H1 (cell line): ENCODE measurements at regions not wholly inside any gene's neighbourhood (a gene's known extent, or its start where the extent isn't known, plus 50 kb on each side); places are given as distances from the start of the nearest gene placed in this dataset.
A peak's percentile ranks its signal among the peaks of the same experiment; 100 is the strongest.

Experiments
- CTCF ChIA-PET: fragments of 300-600 bp; sonication (Branson Sonifier 250); formaldehyde crosslinking; loops from one replicate; lab custom pipeline; 2021; ENCODE audit not compliant: partially characterized antibody; lab: Charles Lee
- POLR2A ChIA-PET: fragments of 300-600 bp; sonication (Branson Sonifier 250); formaldehyde crosslinking; loops from one replicate; lab custom pipeline; 2021; ENCODE audit warnings: inconsistent platforms; ENCODE audit not compliant: partially characterized antibody; lab: Charles Lee
- DNase-seq, 2 experiments: peaks; one replicate each; pipeline versions ENCODE4 v3.0.0 to v3.0.0-alpha.2; 2010 to 2022; ENCODE audit warnings: low spot score in 2 of 2, low read depth in 1 of 2, mixed read lengths in 1 of 2
- FAIRE-seq: peaks from 2 replicates; lab custom pipeline; 2011; peaks lifted over from hg19 to GRCh38; lab: Jason Lieb, UNC
- H2AFZ ChIP-seq: 2 replicates; pipeline ENCODE4 v1.8.1; 2012; ENCODE audit warnings: low read length, inconsistent platforms
- H2AK5ac ChIP-seq: 2 replicates; pipeline ENCODE4 v1.6.1; 2013; ENCODE audit warnings: low read depth, low read length
- H2BK120ac ChIP-seq: replicated peaks from 2 replicates; pipeline ENCODE3; 2013; ENCODE audit warnings: low read depth, low read length, inconsistent platforms
- H2BK12ac ChIP-seq: 2 replicates; pipeline ENCODE4 v1.6.1; 2013; ENCODE audit warnings: low read depth, low read length
- H2BK15ac ChIP-seq: 2 replicates; pipeline ENCODE4 v1.6.1; 2013; ENCODE audit warnings: low read length
- H2BK20ac ChIP-seq: 2 replicates; pipeline ENCODE4 v1.6.1; 2013; ENCODE audit warnings: low read length
- H2BK5ac ChIP-seq: 2 replicates; pipeline ENCODE4 v1.6.1; 2013; ENCODE audit warnings: low read depth, low read length
- H3K14ac ChIP-seq: 2 replicates; pipeline ENCODE4 v1.6.1; 2013; ENCODE audit warnings: inconsistent platforms; ENCODE audit not compliant: insufficient read length
- H3K18ac ChIP-seq: 2 replicates; pipeline ENCODE4 v1.6.1; 2013; ENCODE audit warnings: low read length; ENCODE audit errors: extremely low read depth
- H3K23ac ChIP-seq: 2 replicates; pipeline ENCODE4 v1.6.1; 2013; ENCODE audit warnings: inconsistent platforms; ENCODE audit not compliant: insufficient read length
- H3K23me2 ChIP-seq: 2 replicates; pipeline ENCODE4 v1.6.1; 2013; ENCODE audit warnings: low read depth, low read length
- H3K27ac ChIP-seq: 2 replicates; pipeline ENCODE4 v1.6.1; 2011; ENCODE audit warnings: low read depth, low read length, inconsistent platforms
- H3K27me3 ChIP-seq, 4 experiments: replicated peaks in 1 of 4; 1 replicate in 1 of 4; 2 replicates in 3 of 4; pipeline versions ENCODE4 v1.6.1 to v1.8.1; 2011 to 2013; ENCODE audit warnings: low read length in 3 of 4, mild to moderate bottlenecking in 3 of 4, inconsistent platforms in 2 of 4, mixed read lengths in 2 of 4, moderate library complexity in 1 of 4; ENCODE audit not compliant: control insufficient read depth in 3 of 4, insufficient read depth in 3 of 4; ENCODE audit errors: extremely low read depth in 1 of 4
- H3K36me3 ChIP-seq, 4 experiments: 2 replicates each; pipeline versions ENCODE4 v1.6.1 to v1.8.1; 2011 to 2013; ENCODE audit warnings: mild to moderate bottlenecking in 4 of 4, low read length in 3 of 4, moderate library complexity in 2 of 4, control low read depth in 1 of 4, inconsistent platforms in 1 of 4; ENCODE audit not compliant: insufficient read depth in 4 of 4, control insufficient read depth in 2 of 4
- H3K4ac ChIP-seq: replicated peaks from 2 replicates; pipeline ENCODE3; 2013; ENCODE audit warnings: low read length, low read depth, mixed read lengths, inconsistent platforms; ENCODE audit not compliant: insufficient read length
- H3K4me1 ChIP-seq, 4 experiments: replicated peaks in 1 of 4; 1 replicate in 1 of 4; 2 replicates in 3 of 4; pipeline versions ENCODE4 v1.6.1 to v1.8.1; 2011 to 2013; ENCODE audit warnings: low read length in 3 of 4, inconsistent platforms in 2 of 4, mixed read lengths in 1 of 4; ENCODE audit not compliant: insufficient read depth in 4 of 4, control insufficient read depth in 3 of 4
- H3K4me2 ChIP-seq, 2 experiments: 2 replicates each; pipeline versions ENCODE4 v1.6.1 to v1.8.1; 2011 to 2013; ENCODE audit warnings: low read depth in 2 of 2, low read length in 2 of 2, control low read depth in 1 of 2, inconsistent platforms in 1 of 2, mild to moderate bottlenecking in 1 of 2; ENCODE audit not compliant: insufficient read depth in 1 of 2
- H3K4me3 ChIP-seq, 4 experiments: fragments of 200-600, 300-600 bp in 1 of 4; sonication (generic), shearing (Covaris generic), sonication (Bioruptor Twin) in 1 of 4; 2 replicates each; pipeline versions ENCODE4 v1.5.1 to v1.8.1; 2011 to 2016; ENCODE audit warnings: low read length in 4 of 4, low read depth in 3 of 4, control low read depth in 2 of 4, inconsistent platforms in 2 of 4, mild to moderate bottlenecking in 2 of 4, mixed read lengths in 1 of 4, moderate library complexity in 1 of 4; ENCODE audit not compliant: insufficient read depth in 2 of 4; ENCODE audit errors: extremely low read depth in 1 of 4
- H3K56ac ChIP-seq: replicated peaks from 2 replicates; pipeline ENCODE3; 2013; ENCODE audit warnings: low read depth, mild to moderate bottlenecking, mixed read lengths, low read length, inconsistent platforms; ENCODE audit not compliant: insufficient read length
- H3K79me1 ChIP-seq: 2 replicates; pipeline ENCODE4 v1.6.1; 2013; ENCODE audit warnings: low read depth, low read length, control low read depth
- H3K79me2 ChIP-seq, 2 experiments: 2 replicates each; pipeline versions ENCODE4 v1.6.1 to v1.8.1; 2012 to 2013; ENCODE audit warnings: low read length in 2 of 2, mild to moderate bottlenecking in 2 of 2, inconsistent platforms in 1 of 2; ENCODE audit not compliant: insufficient read depth in 2 of 2, control insufficient read depth in 1 of 2
- H3K9ac ChIP-seq, 4 experiments: replicated peaks in 1 of 4; 1 replicate in 1 of 4; 2 replicates in 3 of 4; pipeline versions ENCODE4 v1.6.1 to v1.8.1; 2011 to 2013; ENCODE audit warnings: low read depth in 3 of 4, low read length in 3 of 4, control low read depth in 2 of 4, mild to moderate bottlenecking in 2 of 4, moderate library complexity in 2 of 4, inconsistent platforms in 1 of 4; ENCODE audit errors: extremely low read depth in 1 of 4
- H3K9me3 ChIP-seq, 2 experiments: 2 replicates each; pipeline versions ENCODE4 v1.6.1 to v1.8.1; 2012 to 2013; ENCODE audit warnings: mild to moderate bottlenecking in 2 of 2, moderate library complexity in 2 of 2, control low read depth in 1 of 2, inconsistent platforms in 1 of 2, low read depth in 1 of 2, low read length in 1 of 2, mixed read lengths in 1 of 2; ENCODE audit not compliant: insufficient read depth in 2 of 2
- H4K20me1 ChIP-seq, 2 experiments: replicated peaks in 1 of 2; 2 replicates each; pipeline versions ENCODE3 to v1.8.1; 2011 to 2013; ENCODE audit warnings: inconsistent platforms in 2 of 2, low read length in 2 of 2, mild to moderate bottlenecking in 1 of 2; ENCODE audit not compliant: insufficient read depth in 2 of 2, control insufficient read depth in 1 of 2
- H4K5ac ChIP-seq: 2 replicates; pipeline ENCODE4 v1.6.1; 2013; ENCODE audit warnings: low read length, low read depth, mixed read lengths, inconsistent platforms; ENCODE audit not compliant: insufficient read length
- H4K8ac ChIP-seq: 2 replicates; pipeline ENCODE4 v1.8.0; 2013; ENCODE audit warnings: mild to moderate bottlenecking, moderate library complexity, low read length, inconsistent platforms; ENCODE audit not compliant: insufficient read depth; ENCODE audit errors: extremely low read depth
- H4K91ac ChIP-seq: replicated peaks from 2 replicates; pipeline ENCODE3; 2013; ENCODE audit warnings: low read length, mixed read lengths, inconsistent platforms; ENCODE audit not compliant: insufficient read length
- BCL11A ChIP-seq, 2 experiments: IDR thresholded peaks; one replicate each; pipeline ENCODE4 v1.6.1; 2011; ENCODE audit warnings: low read depth in 2 of 2, low read length in 2 of 2, mild to moderate bottlenecking in 2 of 2
- CBX8 ChIP-seq: fragments of 300-800, 300-1000 bp; sonication (generic); IDR thresholded peaks from 2 replicates; pipeline ENCODE4 v1.7.1; 2016; ENCODE audit warnings: low read depth, low read length, borderline replicate concordance
- CHD1 ChIP-seq: IDR thresholded peaks from 2 replicates; pipeline ENCODE4 v1.6.1; 2012; ENCODE audit warnings: low read depth, low read length, improper control_type of control experiment
- EZH2 ChIP-seq: fragments of 200-600 bp; sonication (generic); IDR thresholded peaks from 2 replicates; pipeline ENCODE4 v1.7.1; 2012; ENCODE audit warnings: low read depth, mild to moderate bottlenecking, moderate library complexity, low read length, inconsistent platforms; ENCODE audit not compliant: severe bottlenecking
- GTF2F1 ChIP-seq: IDR thresholded peaks from 2 replicates; pipeline ENCODE4 v1.6.1; 2012; ENCODE audit warnings: low read depth, low read length, improper control_type of control experiment, borderline replicate concordance
- JUN ChIP-seq: IDR thresholded peaks from 2 replicates; pipeline ENCODE4 v1.6.1; 2011; ENCODE audit warnings: low read depth, mild to moderate bottlenecking, improper control_type of control experiment, low read length
- JUND ChIP-seq: IDR thresholded peaks from 2 replicates; pipeline ENCODE4 v1.6.1; 2011; ENCODE audit warnings: mild to moderate bottlenecking, improper control_type of control experiment, low read length
- KDM5A ChIP-seq: fragments of 200-600 bp; IDR thresholded peaks from 2 replicates; pipeline ENCODE4 v1.7.1; 2012; ENCODE audit warnings: mild to moderate bottlenecking, low read length, inconsistent platforms, mixed read lengths
- RFX5 ChIP-seq: IDR thresholded peaks from 2 replicates; pipeline ENCODE4 v1.6.1; 2011; ENCODE audit warnings: low read depth, low read length, improper control_type of control experiment, borderline replicate concordance
- RNF2 ChIP-seq: fragments of 200-900, 300-1000 bp; sonication (generic); IDR thresholded peaks from 2 replicates; pipeline ENCODE4 v1.7.1; 2016; ENCODE audit warnings: borderline replicate concordance, low read depth, mild to moderate bottlenecking, antibody characterized with exemption, low read length; ENCODE audit not compliant: poor library complexity, severe bottlenecking; ENCODE audit errors: missing control alignments
- SAP30 ChIP-seq: fragments of 300-600 bp; sonication (generic); IDR thresholded peaks from 2 replicates; pipeline ENCODE4 v1.7.1; 2012; ENCODE audit warnings: low read length, moderate library complexity, mild to moderate bottlenecking, inconsistent platforms; ENCODE audit not compliant: insufficient read depth, insufficient replicate concordance
- SP4 ChIP-seq: IDR thresholded peaks from 2 replicates; pipeline ENCODE4 v1.6.1; 2012; ENCODE audit warnings: low read length, inconsistent platforms
- SRF ChIP-seq: IDR thresholded peaks from 2 replicates; pipeline ENCODE4 v1.6.1; 2011; ENCODE audit warnings: mild to moderate bottlenecking, low read depth, low read length, moderate library complexity
- YY1 ChIP-seq: IDR thresholded peaks from 2 replicates; pipeline ENCODE4 v1.6.1; 2011; ENCODE audit warnings: low read depth, mild to moderate bottlenecking, low read length
- WGBS, 2 experiments: shearing (Covaris generic) in 1 of 2; methylation state at CpG; one replicate each; pipeline versions ENCODE4 v1.1.6 to v1.1.7; 2013 to 2015; ENCODE audit warnings: low lambda C conversion rate in 2 of 2, mixed read lengths in 2 of 2, inconsistent platforms in 1 of 2, low coverage in 1 of 2, missing lambda C conversion rate in 1 of 2; ENCODE audit not compliant: insufficient replicate concordance in 2 of 2, insufficient coverage in 1 of 2, insufficient read length in 1 of 2; ENCODE audit errors: extremely low coverage in 1 of 2, missing lambda C conversion rate in 1 of 2; 5-methylcytosine and 5-hydroxymethylcytosine counted together

DNA sequence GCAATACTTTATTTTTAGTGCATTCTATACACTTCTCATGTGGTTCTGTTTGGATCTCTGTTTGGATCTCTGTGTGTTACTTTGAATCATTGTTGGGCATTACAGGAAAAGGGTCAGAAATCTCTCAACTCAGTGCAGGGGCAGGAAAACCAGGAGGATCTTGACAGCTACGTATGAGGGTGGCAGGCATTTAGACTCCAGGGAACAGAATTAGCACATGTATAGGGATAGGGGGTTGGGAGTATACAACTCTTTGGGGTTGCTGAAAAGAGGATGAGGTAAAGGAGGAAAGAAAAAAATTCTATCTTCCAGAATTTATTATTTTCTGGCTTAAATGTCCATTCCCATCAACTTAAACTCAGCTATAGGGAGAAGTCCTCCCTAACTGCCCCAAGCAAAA, 59.4 kb upstream of the MKI67 start:
- 13% methylated on average over 1 of the region's 1 CpG; no CpG with 5 or more reads in 1 of the 2 experiments for WGBS, 2 experiments
- no peaks in the 10 kb centered on the region for H3K79me2 ChIP-seq
- no peak for TF ChIP-seq BCL11A (IDR thresholded peaks at IDR 0.05; ENCODE audit: low read depth in 2 of 2, low read length in 2 of 2)
- no peak for TF ChIP-seq JUN
- TF ChIP-seq JUND, result no peak
- no peak for TF ChIP-seq CHD1
- TF ChIP-seq EZH2, result no peak
- TF ChIP-seq SP4, result no peak
- TF ChIP-seq YY1, result no peak
- TF ChIP-seq SAP30, result no peak
- TF ChIP-seq CBX8, result no peak
- no peak for TF ChIP-seq KDM5A
- no peak for TF ChIP-seq SRF
- TF ChIP-seq RNF2, result no peak
- TF ChIP-seq GTF2F1, result no peak
- TF ChIP-seq RFX5, result no peak

More for the DNA sequence above, 59.4 kb upstream of the MKI67 start:
- H3K27ac ChIP-seq, result no peak overlapping the region
- H2BK20ac ChIP-seq, result no peak overlapping the region
- ChIA-PET POLR2A (interaction anchor here (0.6 kb wide), 1 partner anchor 94 kb away, joined by 3 read pairs; no protein-coding TSS in a partner anchor), CTCF (interaction anchor here (1.7 to 2.5 kb wide), 3 partner anchors 25 to 35 kb away, joined by 4 to 12 read pairs (median 4); no protein-coding TSS in a partner anchor)
- H3K36me3 ChIP-seq, result no peaks in the 10 kb centered on the region
- H3K4ac ChIP-seq, result no peak overlapping the region
- peak overlapping the region in 1 of 4 experiments; percentile 35; a peak in 1 of 8 replicates for H3K4me3 ChIP-seq
- H2BK15ac ChIP-seq, result no peak overlapping the region
- no peaks in the 10 kb centered on the region for H4K20me1 ChIP-seq
- no peak overlapping the region for H4K91ac ChIP-seq
- peaks cover 0 to 4% of the 10 kb centered on the region in 2 experiments; a peak in 1 of 4 replicates for H3K9me3 ChIP-seq
- peak overlapping the region in 1 of 2 experiments; percentile 29; a peak in 2 of 4 replicates for H3K4me2 ChIP-seq
- FAIRE-seq (peak; percentile 73), DNase-seq (no peak)
- H2BK5ac ChIP-seq, result no peak overlapping the region
- no peaks in the 10 kb centered on the region for H3K79me1 ChIP-seq
- no peak overlapping the region for H4K8ac ChIP-seq
- no peak overlapping the region for H3K14ac ChIP-seq
- H2AFZ ChIP-seq, result peak overlapping the region; percentile 45; the same call in 1 of the 2 replicates
- no peak overlapping the region for H4K5ac ChIP-seq
- H2AK5ac ChIP-seq, result no peak overlapping the region
- H2BK120ac ChIP-seq, result no peak overlapping the region
- H3K23me2 ChIP-seq, result no peaks in the 10 kb centered on the region
- no peak overlapping the region for H3K56ac ChIP-seq
- no peak overlapping the region for H3K23ac ChIP-seq
- H3K9ac ChIP-seq, result no peak overlapping the region
- H3K27me3 ChIP-seq, result no peaks in the 10 kb centered on the region; a peak in 1 of 7 replicates
- no peak overlapping the region for H3K18ac ChIP-seq
- peaks cover 0 to 6% (median 3%) of the 10 kb centered on the region in 4 experiments; a peak in 4 of 7 replicates for H3K4me1 ChIP-seq
- no peak overlapping the region for H2BK12ac ChIP-seq
